ENCODE measurements at regions not wholly inside any gene's neighbourhood (a gene's known extent, or its start where the extent isn't known, plus 50 kb on each side); places are given as distances from the start of the nearest gene placed in this dataset.
A peak's percentile ranks its signal among the peaks of the same experiment; 100 is the strongest.

- Histone ChIP-seq H3K79me2 (ENCODE audit: insufficient read depth, low read length) (no peaks in the 10 kb centered on the region), H3K9ac (ENCODE audit: low read length) (no peak overlapping the region), H4K20me1 (ENCODE audit: insufficient read depth, low read length) (no peaks in the 10 kb centered on the region), H3K27ac (ENCODE audit: low read depth, low read length) (no peak overlapping the region), H3K4me2 (ENCODE audit: low read length) (no peak overlapping the region), H3K9me3 (ENCODE audit: insufficient read depth, low read depth, low read length) (no peaks in the 10 kb centered on the region), H3K4me3 (ENCODE audit: insufficient read depth, low read depth, low read length) (no peak overlapping the region), H3K36me3 (ENCODE audit: insufficient read depth, low read length) (no peaks in the 10 kb centered on the region), H3K27me3 (ENCODE audit: insufficient read depth, low read length) (no peaks in the 10 kb centered on the region), H3K4me1 (ENCODE audit: insufficient read depth, low read length) (peaks cover 47% of the 10 kb centered on the region), H2AFZ (ENCODE audit: low read depth, low read length) (no peak overlapping the region)
- no peak for TF ChIP-seq EZH2 (IDR thresholded peaks at IDR 0.05; ENCODE audit: insufficient read depth, low read length)
- TF ChIP-seq CTCF (IDR thresholded peaks at IDR 0.05; ENCODE audit: insufficient read depth, low read depth, low read length) = no peak
- Mint-ChIP-seq H3K4me1 (ENCODE audit: low read depth, unreplicated experiment) (peaks cover 73% of the 10 kb centered on the region), H3K27ac (ENCODE audit: unreplicated experiment) (no peak overlapping the region), H3K4me3 (ENCODE audit: unreplicated experiment) (no peak overlapping the region), H3K9me3 (ENCODE audit: unreplicated experiment) (no peaks in the 10 kb centered on the region), H3K27me3 (ENCODE audit: low read depth, unreplicated experiment) (no peaks in the 10 kb centered on the region), H3K36me3 (ENCODE audit: low read depth, unreplicated experiment) (no peaks in the 10 kb centered on the region)
- FAIRE-seq (no peak), DNase-seq (ENCODE audit: low read depth) (no peak)
Observed at GRCh38 chr11:106464728-106465127, 387.3 kb downstream of the AASDHPPT start.

GRCh38 chr11:106466521-106467080 lies 389.1 kb downstream of the AASDHPPT start:
- H3K4me2 ChIP-seq (ENCODE audit: low read length) = peak overlapping the region; percentile 67
- DNase-seq (ENCODE audit: low read depth) (peak; percentile 93), FAIRE-seq (peak; percentile 81)
- Mint-ChIP-seq H3K27ac (ENCODE audit: unreplicated experiment) (peak overlapping the region; percentile 88), H3K36me3 (ENCODE audit: low read depth, unreplicated experiment) (no peaks in the 10 kb centered on the region), H3K9me3 (ENCODE audit: unreplicated experiment) (no peaks in the 10 kb centered on the region), H3K4me1 (ENCODE audit: low read depth, unreplicated experiment) (peaks cover 64% of the 10 kb centered on the region), H3K4me3 (ENCODE audit: unreplicated experiment) (no peak overlapping the region), H3K27me3 (ENCODE audit: low read depth, unreplicated experiment) (no peaks in the 10 kb centered on the region)
- no peaks in the 10 kb centered on the region for H3K79me2 ChIP-seq (ENCODE audit: insufficient read depth, low read length)
- H3K4me1 ChIP-seq (ENCODE audit: insufficient read depth, low read length) = peaks cover 46% of the 10 kb centered on the region
- peak overlapping the region; percentile 90 for H3K27ac ChIP-seq (ENCODE audit: low read depth, low read length)
- H4K20me1 ChIP-seq (ENCODE audit: insufficient read depth, low read length) = no peaks in the 10 kb centered on the region
- no peaks in the 10 kb centered on the region for H3K27me3 ChIP-seq (ENCODE audit: insufficient read depth, low read length)
- H3K36me3 ChIP-seq (ENCODE audit: insufficient read depth, low read length) = no peaks in the 10 kb centered on the region
- TF ChIP-seq EZH2 (IDR thresholded peaks at IDR 0.05; ENCODE audit: insufficient read depth, low read length) = no peak
- TF ChIP-seq CTCF (IDR thresholded peaks at IDR 0.05; ENCODE audit: insufficient read depth, low read depth, low read length) = no peak
- peak overlapping the region; percentile 62 for H3K9ac ChIP-seq (ENCODE audit: low read length)
- H3K9me3 ChIP-seq (ENCODE audit: insufficient read depth, low read depth, low read length) = no peaks in the 10 kb centered on the region
- peak overlapping the region; percentile 30 for H2AFZ ChIP-seq (ENCODE audit: low read depth, low read length)
- H3K4me3 ChIP-seq (ENCODE audit: insufficient read depth, low read depth, low read length) = no peak overlapping the region

GRCh38 chr11:106467501-106467900 lies 390.0 kb downstream of the AASDHPPT start:
- H3K9ac ChIP-seq (ENCODE audit: low read length) = no peak overlapping the region
- H2AFZ ChIP-seq (ENCODE audit: low read depth, low read length) = no peak overlapping the region
- no peak for DNase-seq (ENCODE audit: low read depth)
- H3K36me3 ChIP-seq (ENCODE audit: insufficient read depth, low read length) = no peaks in the 10 kb centered on the region
- no peaks in the 10 kb centered on the region for H3K9me3 ChIP-seq (ENCODE audit: insufficient read depth, low read depth, low read length)
- Mint-ChIP-seq H3K4me1 (ENCODE audit: low read depth, unreplicated experiment) (peaks cover 55% of the 10 kb centered on the region), H3K27me3 (ENCODE audit: low read depth, unreplicated experiment) (no peaks in the 10 kb centered on the region), H3K9me3 (ENCODE audit: unreplicated experiment) (no peaks in the 10 kb centered on the region), H3K27ac (ENCODE audit: unreplicated experiment) (peak overlapping the region; percentile 88), H3K36me3 (ENCODE audit: low read depth, unreplicated experiment) (no peaks in the 10 kb centered on the region), H3K4me3 (ENCODE audit: unreplicated experiment) (no peak overlapping the region)
- peaks cover 37% of the 10 kb centered on the region for H3K4me1 ChIP-seq (ENCODE audit: insufficient read depth, low read length)
- H3K4me3 ChIP-seq (ENCODE audit: insufficient read depth, low read depth, low read length) = no peak overlapping the region
- no peaks in the 10 kb centered on the region for H3K27me3 ChIP-seq (ENCODE audit: insufficient read depth, low read length)
- no peak overlapping the region for H3K4me2 ChIP-seq (ENCODE audit: low read length)
- H4K20me1 ChIP-seq (ENCODE audit: insufficient read depth, low read length) = no peaks in the 10 kb centered on the region
- H3K27ac ChIP-seq (ENCODE audit: low read depth, low read length) = peak overlapping the region; percentile 90
- H3K79me2 ChIP-seq (ENCODE audit: insufficient read depth, low read length) = no peaks in the 10 kb centered on the region
- FAIRE-seq = no peak
- TF ChIP-seq CTCF (IDR thresholded peaks at IDR 0.05; ENCODE audit: insufficient read depth, low read depth, low read length) = no peak
- TF ChIP-seq EZH2 (IDR thresholded peaks at IDR 0.05; ENCODE audit: insufficient read depth, low read length) = no peak

All from astrocyte (in vitro differentiated cells and primary cell).